Panc1 (cell line): ENCODE measurements at regions not wholly inside any gene's neighbourhood (a gene's known extent, or its start where the extent isn't known, plus 50 kb on each side); places are given as distances from the start of the nearest gene placed in this dataset.

Source experiments
- ATAC-seq: fragments of 200-7000 bp; cut with Tn5 transposase; 2 replicates; pipeline ENCODE4 v1.9.1; 2020; ENCODE audit warnings: mild to moderate bottlenecking, moderate library complexity
- BruUV-seq: library from RNA; stranded (reverse); fragments of 400-500 nt; replicated peaks from 2 replicates; lab custom pipeline; 2021; lab: Mats Ljungman, UMichigan
- CTCF ChIA-PET: fragments of 300-600 bp; sonication (Branson Sonifier 250); formaldehyde crosslinking; loops from one replicate; lab custom pipeline; 2022; ENCODE audit warnings: antibody characterized with exemption; lab: Charles Lee
- POLR2A ChIA-PET: fragments of 300-600 bp; sonication (Branson Sonifier 250); formaldehyde crosslinking; loops from one replicate; lab custom pipeline; 2022; ENCODE audit warnings: antibody characterized with exemption; lab: Charles Lee
- DNase-seq: peaks from one replicate; pipeline ENCODE4 v3.0.0-alpha.2; 2010; ENCODE audit warnings: low read depth, low spot score
- H3K27ac ChIP-seq: 2 replicates; pipeline ENCODE4 v1.5.1; 2011; ENCODE audit warnings: mild to moderate bottlenecking, low read length, inconsistent platforms
- H3K27me3 ChIP-seq: fragments of 200-500 bp; sonication (Bioruptor generic); 2 replicates; pipeline ENCODE4 v1.6.0; 2014; ENCODE audit warnings: low read length, inconsistent platforms; ENCODE audit not compliant: control insufficient read depth, insufficient read depth
- H3K36me3 ChIP-seq: fragments of 200-500 bp; sonication (Bioruptor generic); 2 replicates; pipeline ENCODE4 v1.5.1; 2014; ENCODE audit warnings: inconsistent platforms, mild to moderate bottlenecking, low read length, moderate library complexity; ENCODE audit not compliant: control insufficient read depth, insufficient read depth
- H3K4me1 ChIP-seq: 2 replicates; pipeline ENCODE4 v1.5.1; 2011; ENCODE audit warnings: inconsistent platforms, mild to moderate bottlenecking, low read length, moderate library complexity; ENCODE audit not compliant: control insufficient read depth, insufficient read depth
- H3K4me3 ChIP-seq, 2 experiments: 2 replicates each; pipeline ENCODE4 v1.5.1; 2011 to 2012; ENCODE audit warnings: low read depth in 2 of 2, low read length in 2 of 2, mild to moderate bottlenecking in 2 of 2, inconsistent platforms in 1 of 2, moderate library complexity in 1 of 2
- H3K9me3 ChIP-seq: fragments of 200-500 bp; sonication (Bioruptor generic); 2 replicates; pipeline ENCODE4 v1.5.1; 2014; ENCODE audit warnings: low read depth, mild to moderate bottlenecking, inconsistent platforms, low read length, moderate library complexity; ENCODE audit not compliant: control insufficient read depth, insufficient read depth
- POLR2AphosphoS5 ChIP-seq: IDR thresholded peaks from 2 replicates; pipeline ENCODE4 v1.6.1; 2012; ENCODE audit warnings: mild to moderate bottlenecking, low read depth, low read length, moderate library complexity
- SIN3A ChIP-seq: IDR thresholded peaks from 2 replicates; pipeline ENCODE4 v1.6.1; 2012; ENCODE audit warnings: low read depth, mild to moderate bottlenecking, low read length, moderate library complexity, borderline replicate concordance; ENCODE audit not compliant: insufficient read depth
- TCF7L2 ChIP-seq: IDR thresholded peaks from 2 replicates; pipeline ENCODE4 v1.6.1; 2011; ENCODE audit warnings: mild to moderate bottlenecking, low read depth, low read length, inconsistent platforms
- in situ Hi-C: cut with HindIII; loops from 2 replicates; pipeline ENCODE4 v1.10.0; 2016; ENCODE audit warnings: low sequenced_read_pairs, low pct_unique_long_range_greater_than_20kb
- intact Hi-C: fragments of 100-400 bp; cut with micrococcal nuclease; formaldehyde crosslinking; loops from one replicate; pipeline ENCODE4 v1.10.0; 2022; ENCODE audit not compliant: unreplicated experiment
- TF ChIP-seq, protein P1 (sequence below), 2 experiments: IDR thresholded peaks; 2 replicates each; pipeline ENCODE4 v1.6.1; 2011 to 2012; ENCODE audit warnings: low read depth in 2 of 2, control low read depth in 1 of 2, low read length in 1 of 2, mild to moderate bottlenecking in 1 of 2, moderate library complexity in 1 of 2; ENCODE audit not compliant: insufficient read depth in 1 of 2
- TF ChIP-seq, protein P2 (sequence below): fragments of 450-650 bp; IDR thresholded peaks from 2 replicates; pipeline ENCODE4 v1.5.1; 2017; ENCODE audit warnings: mild to moderate bottlenecking

GRCh38 chr3:6655275-6655674 lies 205.6 kb upstream of the GRM7 start:
- Histone ChIP-seq H3K4me3 (no peak overlapping the region), H3K36me3 (no peaks in the 10 kb centered on the region), H3K9me3 (no peaks in the 10 kb centered on the region), H3K27ac (no peak overlapping the region), H3K4me1 (no peaks in the 10 kb centered on the region), H3K27me3 (no peaks in the 10 kb centered on the region)
- TF ChIP-seq TCF7L2 (no peak), SIN3A (no peak), POLR2AphosphoS5 (no peak)
- TF ChIP-seq, protein P1, sequence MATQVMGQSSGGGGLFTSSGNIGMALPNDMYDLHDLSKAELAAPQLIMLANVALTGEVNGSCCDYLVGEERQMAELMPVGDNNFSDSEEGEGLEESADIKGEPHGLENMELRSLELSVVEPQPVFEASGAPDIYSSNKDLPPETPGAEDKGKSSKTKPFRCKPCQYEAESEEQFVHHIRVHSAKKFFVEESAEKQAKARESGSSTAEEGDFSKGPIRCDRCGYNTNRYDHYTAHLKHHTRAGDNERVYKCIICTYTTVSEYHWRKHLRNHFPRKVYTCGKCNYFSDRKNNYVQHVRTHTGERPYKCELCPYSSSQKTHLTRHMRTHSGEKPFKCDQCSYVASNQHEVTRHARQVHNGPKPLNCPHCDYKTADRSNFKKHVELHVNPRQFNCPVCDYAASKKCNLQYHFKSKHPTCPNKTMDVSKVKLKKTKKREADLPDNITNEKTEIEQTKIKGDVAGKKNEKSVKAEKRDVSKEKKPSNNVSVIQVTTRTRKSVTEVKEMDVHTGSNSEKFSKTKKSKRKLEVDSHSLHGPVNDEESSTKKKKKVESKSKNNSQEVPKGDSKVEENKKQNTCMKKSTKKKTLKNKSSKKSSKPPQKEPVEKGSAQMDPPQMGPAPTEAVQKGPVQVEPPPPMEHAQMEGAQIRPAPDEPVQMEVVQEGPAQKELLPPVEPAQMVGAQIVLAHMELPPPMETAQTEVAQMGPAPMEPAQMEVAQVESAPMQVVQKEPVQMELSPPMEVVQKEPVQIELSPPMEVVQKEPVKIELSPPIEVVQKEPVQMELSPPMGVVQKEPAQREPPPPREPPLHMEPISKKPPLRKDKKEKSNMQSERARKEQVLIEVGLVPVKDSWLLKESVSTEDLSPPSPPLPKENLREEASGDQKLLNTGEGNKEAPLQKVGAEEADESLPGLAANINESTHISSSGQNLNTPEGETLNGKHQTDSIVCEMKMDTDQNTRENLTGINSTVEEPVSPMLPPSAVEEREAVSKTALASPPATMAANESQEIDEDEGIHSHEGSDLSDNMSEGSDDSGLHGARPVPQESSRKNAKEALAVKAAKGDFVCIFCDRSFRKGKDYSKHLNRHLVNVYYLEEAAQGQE (IDR thresholded peaks at IDR 0.05; ENCODE audit: insufficient read depth in 1 of 2, low read depth in 2 of 2, low read length in 1 of 2): no peak
- TF ChIP-seq, protein P2, sequence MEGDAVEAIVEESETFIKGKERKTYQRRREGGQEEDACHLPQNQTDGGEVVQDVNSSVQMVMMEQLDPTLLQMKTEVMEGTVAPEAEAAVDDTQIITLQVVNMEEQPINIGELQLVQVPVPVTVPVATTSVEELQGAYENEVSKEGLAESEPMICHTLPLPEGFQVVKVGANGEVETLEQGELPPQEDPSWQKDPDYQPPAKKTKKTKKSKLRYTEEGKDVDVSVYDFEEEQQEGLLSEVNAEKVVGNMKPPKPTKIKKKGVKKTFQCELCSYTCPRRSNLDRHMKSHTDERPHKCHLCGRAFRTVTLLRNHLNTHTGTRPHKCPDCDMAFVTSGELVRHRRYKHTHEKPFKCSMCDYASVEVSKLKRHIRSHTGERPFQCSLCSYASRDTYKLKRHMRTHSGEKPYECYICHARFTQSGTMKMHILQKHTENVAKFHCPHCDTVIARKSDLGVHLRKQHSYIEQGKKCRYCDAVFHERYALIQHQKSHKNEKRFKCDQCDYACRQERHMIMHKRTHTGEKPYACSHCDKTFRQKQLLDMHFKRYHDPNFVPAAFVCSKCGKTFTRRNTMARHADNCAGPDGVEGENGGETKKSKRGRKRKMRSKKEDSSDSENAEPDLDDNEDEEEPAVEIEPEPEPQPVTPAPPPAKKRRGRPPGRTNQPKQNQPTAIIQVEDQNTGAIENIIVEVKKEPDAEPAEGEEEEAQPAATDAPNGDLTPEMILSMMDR: no peak
- ATAC-seq (no peak), DNase-seq (no peak)
- intact Hi-C loops: no loop called here
- in situ Hi-C loops: no loop called here
- CTCF ChIA-PET: no interaction called here
- POLR2A ChIA-PET: interaction anchor here (0.6 kb wide), 1 partner anchor 465 kb away, joined by 3 read pairs; no protein-coding TSS in a partner anchor
- BruUV-seq: no TSS peak

- BruUV-seq: no TSS peak
- Histone ChIP-seq H3K4me3 (no peak overlapping the region), H3K9me3 (no peaks in the 10 kb centered on the region), H3K27ac (no peak overlapping the region), H3K27me3 (no peaks in the 10 kb centered on the region), H3K4me1 (no peaks in the 10 kb centered on the region), H3K36me3 (no peaks in the 10 kb centered on the region)
- ATAC-seq (no peak), DNase-seq (no peak)
- ChIA-PET CTCF (no interaction called here), POLR2A (no interaction called here)
- intact Hi-C loops: no loop called here
- TF ChIP-seq POLR2AphosphoS5 (no peak), SIN3A (no peak), TCF7L2 (no peak)
- TF ChIP-seq, protein P2: no peak
- TF ChIP-seq, protein P1 (IDR thresholded peaks at IDR 0.05; ENCODE audit: insufficient read depth in 1 of 2, low read depth in 2 of 2, low read length in 1 of 2): no peak
- in situ Hi-C loops: no loop called here
Observed at GRCh38 chr3:6657591-6657990, 203.3 kb upstream of the GRM7 start.
